HCT116 (cell line): ENCODE measurements at regions not wholly inside any gene's neighbourhood (a gene's known extent, or its start where the extent isn't known, plus 50 kb on each side); places are given as distances from the start of the nearest gene placed in this dataset.

ENCODE experiments used
- ATAC-seq: fragments of 200-7000 bp; cut with Tn5 transposase; 2 replicates; pipeline ENCODE4 v1.9.1; 2020; ENCODE audit warnings: mild to moderate bottlenecking, moderate library complexity
- BruUV-seq: library from RNA; stranded (reverse); fragments of 400-500 nt; replicated peaks from 2 replicates; lab custom pipeline; 2021; lab: Mats Ljungman, UMichigan
- CTCF ChIA-PET: fragments of 300-600 bp; sonication (Branson Sonifier 250); formaldehyde crosslinking; loops from one replicate; lab custom pipeline; 2021; ENCODE audit warnings: antibody characterized with exemption; lab: Charles Lee
- POLR2A ChIA-PET: fragments of 300-600, 350-600 bp; sonication (Branson Sonifier 250); formaldehyde crosslinking; loops from one replicate; lab custom pipeline; 2021; ENCODE audit warnings: antibody characterized with exemption; lab: Charles Lee
- RAD21 ChIA-PET, 2 experiments: fragments of 300-600 bp; sonication (Branson Sonifier 250); formaldehyde crosslinking; loops; one replicate each; lab custom pipeline; 2023; ENCODE audit warnings: low total read pairs in 2 of 2; ENCODE audit not compliant: uncharacterized antibody in 2 of 2, unreplicated experiment in 2 of 2, low non-redundant PET in 1 of 2; lab: Charles Lee
- DNase-seq: peaks from one replicate; pipeline ENCODE4 v3.0.0-alpha.2; 2010; ENCODE audit warnings: low read depth, low spot score
- H2AFZ ChIP-seq: fragments of 200-600 bp; shearing (Covaris generic), sonication (generic); 2 replicates; pipeline ENCODE4 v1.6.1; 2017; ENCODE audit warnings: low read depth, mixed run types, mixed read lengths, antibody characterized with exemption, low read length; ENCODE audit not compliant: poor library complexity, severe bottlenecking
- H3K27ac ChIP-seq: 2 replicates; pipeline ENCODE4 v1.5.1; 2012; ENCODE audit warnings: low read depth, low read length
- H3K27me3 ChIP-seq: fragments of 200-600 bp; sonication (generic); 2 replicates; pipeline ENCODE4 v1.6.1; 2016; ENCODE audit warnings: mixed run types, low read length, mixed read lengths; ENCODE audit not compliant: insufficient read depth
- H3K36me3 ChIP-seq, 2 experiments: fragments of 200-500 bp in 1 of 2; fragments of 200-600 bp in 1 of 2; sonication (Bioruptor generic) in 1 of 2; sonication (generic) in 1 of 2; 2 replicates each; pipeline versions ENCODE4 v1.5.1 to v1.6.1; 2014 to 2016; ENCODE audit warnings: low read length in 2 of 2, inconsistent platforms in 1 of 2, mixed read lengths in 1 of 2, mixed run types in 1 of 2; ENCODE audit not compliant: insufficient read depth in 2 of 2, control insufficient read depth in 1 of 2
- H3K4me1 ChIP-seq, 2 experiments: fragments of 200-600 bp in 1 of 2; sonication (generic) in 1 of 2; 2 replicates each; pipeline versions ENCODE4 v1.5.1 to v1.6.1; 2012 to 2017; ENCODE audit warnings: low read length in 2 of 2, inconsistent platforms in 1 of 2, mild to moderate bottlenecking in 1 of 2, mixed read lengths in 1 of 2, mixed run types in 1 of 2, moderate library complexity in 1 of 2; ENCODE audit not compliant: insufficient read depth in 2 of 2, control insufficient read depth in 1 of 2
- H3K4me2 ChIP-seq: fragments of 200-600 bp; sonication (generic); 2 replicates; pipeline ENCODE4 v1.6.1; 2017; ENCODE audit warnings: mixed run types, low read length, mixed read lengths
- H3K4me3 ChIP-seq, 2 experiments: fragments of 200-600 bp in 1 of 2; sonication (generic) in 1 of 2; replicated peaks in 1 of 2; 2 replicates each; pipeline ENCODE4 v1.5.1; 2011 to 2016; ENCODE audit warnings: low read length in 2 of 2, control low read depth in 1 of 2, low read depth in 1 of 2, mild to moderate bottlenecking in 1 of 2, mixed read lengths in 1 of 2, mixed run types in 1 of 2
- H3K79me2 ChIP-seq: fragments of 200-600 bp; sonication (generic); 2 replicates; pipeline ENCODE4 v1.6.1; 2017; ENCODE audit warnings: mild to moderate bottlenecking, mixed run types, low read length, moderate library complexity, mixed read lengths; ENCODE audit not compliant: insufficient read depth
- H3K9ac ChIP-seq: fragments of 200-600 bp; sonication (generic); 2 replicates; pipeline ENCODE4 v1.6.1; 2016; ENCODE audit warnings: low read length, mixed read lengths
- H3K9me2 ChIP-seq: fragments of 200-600 bp; sonication (generic), shearing (Covaris generic); 2 replicates; pipeline ENCODE4 v1.6.1; 2017; ENCODE audit warnings: mixed run types, mild to moderate bottlenecking, moderate library complexity; ENCODE audit not compliant: insufficient read depth
- H3K9me3 ChIP-seq, 2 experiments: fragments of 200-500 bp in 1 of 2; fragments of 200-600 bp in 1 of 2; sonication (Bioruptor generic) in 1 of 2; sonication (generic) in 1 of 2; 2 replicates each; pipeline ENCODE4 v1.6.1; 2014 to 2017; ENCODE audit warnings: low read length in 2 of 2, mixed read lengths in 2 of 2, inconsistent platforms in 1 of 2, low read depth in 1 of 2, mild to moderate bottlenecking in 1 of 2, mixed run types in 1 of 2, moderate library complexity in 1 of 2; ENCODE audit not compliant: control insufficient read depth in 1 of 2, insufficient read depth in 1 of 2
- H4K20me1 ChIP-seq: fragments of 200-600 bp; sonication (generic), shearing (Covaris generic); 2 replicates; pipeline ENCODE4 v1.6.1; 2017; ENCODE audit warnings: mixed run types, mild to moderate bottlenecking, moderate library complexity; ENCODE audit not compliant: insufficient read depth
- CBX3 ChIP-seq: IDR thresholded peaks from 2 replicates; pipeline ENCODE4 v1.6.1; 2012; ENCODE audit warnings: low read depth
- CTCF ChIP-seq, 3 experiments: fragments of 200-600 bp in 1 of 3; sonication (generic) in 1 of 3; IDR thresholded peaks in 2 of 3; conservative IDR thresholded peaks in 1 of 3; 2 replicates each; pipeline ENCODE4 v1.5.1; 2012 to 2017; ENCODE audit warnings: low read depth in 2 of 3, low read length in 2 of 3, antibody characterized with exemption in 1 of 3, borderline replicate concordance in 1 of 3, control low read depth in 1 of 3, mild to moderate bottlenecking in 1 of 3, mixed read lengths in 1 of 3, mixed run types in 1 of 3, moderate library complexity in 1 of 3; ENCODE audit not compliant: insufficient read depth in 1 of 3
- EGR1 ChIP-seq: IDR thresholded peaks from 2 replicates; pipeline ENCODE4 v1.6.1; 2012; ENCODE audit warnings: low read depth
- ELF1 ChIP-seq: IDR thresholded peaks from 2 replicates; pipeline ENCODE4 v1.6.1; 2012; ENCODE audit warnings: low read depth, borderline replicate concordance
- EZH2phosphoT487 ChIP-seq: fragments of 200-600 bp; IDR thresholded peaks from 2 replicates; pipeline ENCODE4 v1.6.1; 2018; ENCODE audit warnings: antibody characterized with exemption, borderline replicate concordance
- FOSL1 ChIP-seq: IDR thresholded peaks from 2 replicates; pipeline ENCODE4 v1.6.1; 2012; ENCODE audit warnings: low read depth
- JUND ChIP-seq: IDR thresholded peaks from 2 replicates; pipeline ENCODE4 v1.6.1; 2012
- MAX ChIP-seq: IDR thresholded peaks from 2 replicates; pipeline ENCODE4 v1.6.1; 2012
- POLR2A ChIP-seq: IDR thresholded peaks from 2 replicates; pipeline ENCODE4 v1.7.0; 2011; ENCODE audit warnings: borderline replicate concordance; ENCODE audit not compliant: insufficient read depth, insufficient read length; ENCODE audit errors: extremely low read depth
- RAD21 ChIP-seq: IDR thresholded peaks from 2 replicates; pipeline ENCODE4 v1.6.1; 2012; ENCODE audit warnings: low read depth, mild to moderate bottlenecking
- SIN3A ChIP-seq: IDR thresholded peaks from 2 replicates; pipeline ENCODE4 v1.6.1; 2012; ENCODE audit warnings: low read depth
- SP1 ChIP-seq: IDR thresholded peaks from 2 replicates; pipeline ENCODE4 v1.6.1; 2012; ENCODE audit warnings: low read depth
- SRF ChIP-seq: IDR thresholded peaks from 2 replicates; pipeline ENCODE4 v1.6.1; 2012; ENCODE audit warnings: low read depth
- YY1 ChIP-seq: IDR thresholded peaks from 2 replicates; pipeline ENCODE4 v1.6.1; 2011; ENCODE audit warnings: low read length, low read depth, moderate library complexity, mild to moderate bottlenecking; ENCODE audit not compliant: insufficient replicate concordance; ENCODE audit errors: extremely low read depth
- ZFX ChIP-seq: fragments of 450-650 bp; IDR thresholded peaks from 2 replicates; pipeline ENCODE4 v1.6.1; 2017
- intact Hi-C: fragments of 100-400 bp; cut with micrococcal nuclease; formaldehyde crosslinking; loops from 2 replicates; pipeline ENCODE4 v1.10.0; 2022
- TF ChIP-seq, protein P1 (sequence below): IDR thresholded peaks from 2 replicates; pipeline ENCODE4 v1.6.1; 2012; ENCODE audit warnings: low read depth
- TF ChIP-seq, protein P2 (sequence below): IDR thresholded peaks from 2 replicates; pipeline ENCODE4 v1.6.1; 2011; ENCODE audit warnings: mild to moderate bottlenecking, low read length, moderate library complexity; ENCODE audit not compliant: insufficient replicate concordance; ENCODE audit errors: extremely low read depth

GRCh38 chr12:126762150-126762549, 1504.8 kb upstream of the TMEM132C start:
- H3K36me3 ChIP-seq = no peaks in the 10 kb centered on the region
- H2AFZ ChIP-seq = no peak overlapping the region
- H3K27ac ChIP-seq = no peak overlapping the region
- no peaks in the 10 kb centered on the region for H4K20me1 ChIP-seq
- no peak overlapping the region for H3K4me2 ChIP-seq
- no peaks in the 10 kb centered on the region for H3K79me2 ChIP-seq
- POLR2A ChIA-PET = no interaction called here
- no peaks in the 10 kb centered on the region for H3K4me1 ChIP-seq
- RAD21 ChIA-PET = no interaction called here
- no peaks in the 10 kb centered on the region for H3K27me3 ChIP-seq
- no peak for DNase-seq
- CTCF ChIA-PET = interaction anchor here (3.2 kb wide), 1 partner anchor 14 kb away, joined by 10 read pairs; no protein-coding TSS in a partner anchor
- H3K9me3 ChIP-seq = peaks cover 6 to 13% of the 10 kb centered on the region in 2 experiments; a peak in 2 of 4 replicates
- H3K4me3 ChIP-seq = no peak overlapping the region
- no TSS peak for BruUV-seq
- H3K9ac ChIP-seq = no peak overlapping the region
- no peak for ATAC-seq
- H3K9me2 ChIP-seq = no peaks in the 10 kb centered on the region
- intact Hi-C loops = no loop called here
- no peak for TF ChIP-seq YY1
- no peak for TF ChIP-seq FOSL1
- TF ChIP-seq SIN3A = no peak
- TF ChIP-seq ELF1 = no peak
- no peak for TF ChIP-seq SRF
- TF ChIP-seq, protein P1, sequence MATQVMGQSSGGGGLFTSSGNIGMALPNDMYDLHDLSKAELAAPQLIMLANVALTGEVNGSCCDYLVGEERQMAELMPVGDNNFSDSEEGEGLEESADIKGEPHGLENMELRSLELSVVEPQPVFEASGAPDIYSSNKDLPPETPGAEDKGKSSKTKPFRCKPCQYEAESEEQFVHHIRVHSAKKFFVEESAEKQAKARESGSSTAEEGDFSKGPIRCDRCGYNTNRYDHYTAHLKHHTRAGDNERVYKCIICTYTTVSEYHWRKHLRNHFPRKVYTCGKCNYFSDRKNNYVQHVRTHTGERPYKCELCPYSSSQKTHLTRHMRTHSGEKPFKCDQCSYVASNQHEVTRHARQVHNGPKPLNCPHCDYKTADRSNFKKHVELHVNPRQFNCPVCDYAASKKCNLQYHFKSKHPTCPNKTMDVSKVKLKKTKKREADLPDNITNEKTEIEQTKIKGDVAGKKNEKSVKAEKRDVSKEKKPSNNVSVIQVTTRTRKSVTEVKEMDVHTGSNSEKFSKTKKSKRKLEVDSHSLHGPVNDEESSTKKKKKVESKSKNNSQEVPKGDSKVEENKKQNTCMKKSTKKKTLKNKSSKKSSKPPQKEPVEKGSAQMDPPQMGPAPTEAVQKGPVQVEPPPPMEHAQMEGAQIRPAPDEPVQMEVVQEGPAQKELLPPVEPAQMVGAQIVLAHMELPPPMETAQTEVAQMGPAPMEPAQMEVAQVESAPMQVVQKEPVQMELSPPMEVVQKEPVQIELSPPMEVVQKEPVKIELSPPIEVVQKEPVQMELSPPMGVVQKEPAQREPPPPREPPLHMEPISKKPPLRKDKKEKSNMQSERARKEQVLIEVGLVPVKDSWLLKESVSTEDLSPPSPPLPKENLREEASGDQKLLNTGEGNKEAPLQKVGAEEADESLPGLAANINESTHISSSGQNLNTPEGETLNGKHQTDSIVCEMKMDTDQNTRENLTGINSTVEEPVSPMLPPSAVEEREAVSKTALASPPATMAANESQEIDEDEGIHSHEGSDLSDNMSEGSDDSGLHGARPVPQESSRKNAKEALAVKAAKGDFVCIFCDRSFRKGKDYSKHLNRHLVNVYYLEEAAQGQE = no peak
- no peak for TF ChIP-seq CBX3
- no peak for TF ChIP-seq CTCF (IDR thresholded peaks at IDR 0.05 in 2 of 3, conservative IDR thresholded peaks at IDR 0.05 in 1 of 3; ENCODE audit: borderline replicate concordance in 1 of 3, insufficient read depth in 1 of 3, low read depth in 2 of 3, low read length in 2 of 3)
- TF ChIP-seq POLR2A = no peak
- no peak for TF ChIP-seq ZFX
- TF ChIP-seq, protein P2, sequence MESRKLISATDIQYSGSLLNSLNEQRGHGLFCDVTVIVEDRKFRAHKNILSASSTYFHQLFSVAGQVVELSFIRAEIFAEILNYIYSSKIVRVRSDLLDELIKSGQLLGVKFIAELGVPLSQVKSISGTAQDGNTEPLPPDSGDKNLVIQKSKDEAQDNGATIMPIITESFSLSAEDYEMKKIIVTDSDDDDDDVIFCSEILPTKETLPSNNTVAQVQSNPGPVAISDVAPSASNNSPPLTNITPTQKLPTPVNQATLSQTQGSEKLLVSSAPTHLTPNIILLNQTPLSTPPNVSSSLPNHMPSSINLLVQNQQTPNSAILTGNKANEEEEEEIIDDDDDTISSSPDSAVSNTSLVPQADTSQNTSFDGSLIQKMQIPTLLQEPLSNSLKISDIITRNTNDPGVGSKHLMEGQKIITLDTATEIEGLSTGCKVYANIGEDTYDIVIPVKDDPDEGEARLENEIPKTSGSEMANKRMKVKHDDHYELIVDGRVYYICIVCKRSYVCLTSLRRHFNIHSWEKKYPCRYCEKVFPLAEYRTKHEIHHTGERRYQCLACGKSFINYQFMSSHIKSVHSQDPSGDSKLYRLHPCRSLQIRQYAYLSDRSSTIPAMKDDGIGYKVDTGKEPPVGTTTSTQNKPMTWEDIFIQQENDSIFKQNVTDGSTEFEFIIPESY = no peak
- TF ChIP-seq SP1 = no peak
- no peak for TF ChIP-seq JUND
- TF ChIP-seq EGR1 = no peak
- no peak for TF ChIP-seq MAX
- no peak for TF ChIP-seq EZH2phosphoT487
- TF ChIP-seq RAD21 = no peak
